Upper lobe of left lung (tissue), 4 donors: ENCODE measurements at regions not wholly inside any gene's neighbourhood (a gene's known extent, or its start where the extent isn't known, plus 50 kb on each side); places are given as distances from the start of the nearest gene placed in this dataset.

ENCODE experiments used
- POLR2A ChIP-seq, 4 donors: fragments of 450-650 bp; IDR thresholded peaks; one replicate each; pipeline ENCODE4 v1.5.1; 2016 to 2017; ENCODE audit warnings: antibody characterized with exemption in 4 of 4, mild to moderate bottlenecking in 2 of 4
- POLR2AphosphoS5 ChIP-seq, 2 donors: sonication (generic); formaldehyde crosslinking; IDR thresholded peaks; one replicate each; pipeline ENCODE4 v1.5.1; 2017; ENCODE audit warnings: antibody characterized with exemption in 2 of 2
- TF ChIP-seq, protein P1 (sequence below), 6 experiments: fragments of 450-650 bp in 4 of 6; fragments of 200-600 bp in 2 of 6; sonication (generic) in 2 of 6; IDR thresholded peaks; one replicate each; pipeline ENCODE4 v1.5.1; 2016 to 2019; ENCODE audit warnings: antibody characterized with exemption in 6 of 6

DNA sequence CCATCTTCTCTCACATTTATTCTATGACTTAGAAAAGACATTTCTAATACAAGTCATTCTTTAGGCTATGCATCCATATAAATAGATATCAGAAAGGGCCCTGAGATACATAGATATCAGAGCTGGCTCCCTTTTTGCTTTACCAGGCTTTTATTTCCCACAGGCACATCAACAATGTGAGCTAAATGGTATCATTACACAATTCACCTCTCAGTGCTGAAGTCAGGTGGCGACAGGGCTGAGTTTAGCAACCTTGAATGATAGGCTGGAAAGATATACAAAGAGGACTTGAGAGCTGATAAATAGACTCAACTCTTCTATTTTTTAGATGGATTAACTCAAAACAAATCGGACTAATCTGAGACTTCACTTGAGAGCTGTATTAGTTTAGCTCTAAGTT lies 189.2 kb upstream of the COL1A2 start:
- TF ChIP-seq POLR2A (IDR thresholded peaks at IDR 0.05), result no peak
- TF ChIP-seq, protein P1, sequence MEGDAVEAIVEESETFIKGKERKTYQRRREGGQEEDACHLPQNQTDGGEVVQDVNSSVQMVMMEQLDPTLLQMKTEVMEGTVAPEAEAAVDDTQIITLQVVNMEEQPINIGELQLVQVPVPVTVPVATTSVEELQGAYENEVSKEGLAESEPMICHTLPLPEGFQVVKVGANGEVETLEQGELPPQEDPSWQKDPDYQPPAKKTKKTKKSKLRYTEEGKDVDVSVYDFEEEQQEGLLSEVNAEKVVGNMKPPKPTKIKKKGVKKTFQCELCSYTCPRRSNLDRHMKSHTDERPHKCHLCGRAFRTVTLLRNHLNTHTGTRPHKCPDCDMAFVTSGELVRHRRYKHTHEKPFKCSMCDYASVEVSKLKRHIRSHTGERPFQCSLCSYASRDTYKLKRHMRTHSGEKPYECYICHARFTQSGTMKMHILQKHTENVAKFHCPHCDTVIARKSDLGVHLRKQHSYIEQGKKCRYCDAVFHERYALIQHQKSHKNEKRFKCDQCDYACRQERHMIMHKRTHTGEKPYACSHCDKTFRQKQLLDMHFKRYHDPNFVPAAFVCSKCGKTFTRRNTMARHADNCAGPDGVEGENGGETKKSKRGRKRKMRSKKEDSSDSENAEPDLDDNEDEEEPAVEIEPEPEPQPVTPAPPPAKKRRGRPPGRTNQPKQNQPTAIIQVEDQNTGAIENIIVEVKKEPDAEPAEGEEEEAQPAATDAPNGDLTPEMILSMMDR (IDR thresholded peaks at IDR 0.05), result no peak
- no peak for TF ChIP-seq POLR2AphosphoS5 (IDR thresholded peaks at IDR 0.05)
